ENCODE measurements at regions not wholly inside any gene's neighbourhood (a gene's known extent, or its start where the extent isn't known, plus 50 kb on each side); places are given as distances from the start of the nearest gene placed in this dataset.

DNA sequence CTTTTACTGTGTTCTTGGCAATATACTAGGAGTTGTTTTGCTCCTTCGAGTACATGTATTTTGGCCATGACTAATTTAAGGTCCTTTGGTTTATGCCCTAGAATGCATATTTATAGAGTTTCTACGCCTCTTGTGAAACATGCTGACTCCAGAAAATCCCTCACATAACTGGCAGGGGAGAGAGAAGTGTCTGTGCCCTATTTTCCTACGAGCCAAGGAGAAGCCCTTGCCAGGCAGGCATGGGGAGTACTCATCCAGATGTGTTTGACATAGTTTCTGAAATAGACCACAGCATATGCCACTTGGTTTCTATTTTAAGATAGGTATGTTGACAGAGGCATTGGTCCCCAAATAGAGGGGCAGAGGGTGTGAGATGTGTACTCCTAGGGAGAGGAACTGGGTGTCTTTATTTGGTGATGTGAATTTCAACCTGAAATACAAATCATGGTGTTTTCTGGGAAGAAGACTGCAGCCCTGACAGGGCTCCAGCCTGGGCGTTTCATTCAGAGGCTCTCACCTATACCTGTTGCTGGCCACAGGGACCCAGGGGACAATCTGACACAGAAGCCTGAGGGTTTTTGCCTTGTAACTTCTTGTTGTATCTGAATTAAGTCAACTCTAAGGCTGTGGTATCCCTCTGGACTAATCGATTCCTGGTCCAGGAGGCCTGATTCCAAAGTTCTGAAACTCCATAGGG, 267.8 kb upstream of the C2CD4B start:
- no peak for DNase-seq (ENCODE audit: low read depth)
- no peak overlapping the region for H3K4me3 ChIP-seq (ENCODE audit: low read depth, low read length)
- TF ChIP-seq, protein P1, sequence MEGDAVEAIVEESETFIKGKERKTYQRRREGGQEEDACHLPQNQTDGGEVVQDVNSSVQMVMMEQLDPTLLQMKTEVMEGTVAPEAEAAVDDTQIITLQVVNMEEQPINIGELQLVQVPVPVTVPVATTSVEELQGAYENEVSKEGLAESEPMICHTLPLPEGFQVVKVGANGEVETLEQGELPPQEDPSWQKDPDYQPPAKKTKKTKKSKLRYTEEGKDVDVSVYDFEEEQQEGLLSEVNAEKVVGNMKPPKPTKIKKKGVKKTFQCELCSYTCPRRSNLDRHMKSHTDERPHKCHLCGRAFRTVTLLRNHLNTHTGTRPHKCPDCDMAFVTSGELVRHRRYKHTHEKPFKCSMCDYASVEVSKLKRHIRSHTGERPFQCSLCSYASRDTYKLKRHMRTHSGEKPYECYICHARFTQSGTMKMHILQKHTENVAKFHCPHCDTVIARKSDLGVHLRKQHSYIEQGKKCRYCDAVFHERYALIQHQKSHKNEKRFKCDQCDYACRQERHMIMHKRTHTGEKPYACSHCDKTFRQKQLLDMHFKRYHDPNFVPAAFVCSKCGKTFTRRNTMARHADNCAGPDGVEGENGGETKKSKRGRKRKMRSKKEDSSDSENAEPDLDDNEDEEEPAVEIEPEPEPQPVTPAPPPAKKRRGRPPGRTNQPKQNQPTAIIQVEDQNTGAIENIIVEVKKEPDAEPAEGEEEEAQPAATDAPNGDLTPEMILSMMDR (IDR thresholded peaks at IDR 0.05; ENCODE audit: insufficient read depth, low read depth, low read length, missing control alignments): no peak

- TF ChIP-seq, protein P1 (IDR thresholded peaks at IDR 0.05; ENCODE audit: insufficient read depth, low read depth, low read length, missing control alignments): no peak
- DNase-seq (ENCODE audit: low read depth): no peak
- no peak overlapping the region for H3K4me3 ChIP-seq (ENCODE audit: low read depth, low read length)
Measured at GRCh38 chr15:62436235-62436634, 271.1 kb upstream of the C2CD4B start.

DNA sequence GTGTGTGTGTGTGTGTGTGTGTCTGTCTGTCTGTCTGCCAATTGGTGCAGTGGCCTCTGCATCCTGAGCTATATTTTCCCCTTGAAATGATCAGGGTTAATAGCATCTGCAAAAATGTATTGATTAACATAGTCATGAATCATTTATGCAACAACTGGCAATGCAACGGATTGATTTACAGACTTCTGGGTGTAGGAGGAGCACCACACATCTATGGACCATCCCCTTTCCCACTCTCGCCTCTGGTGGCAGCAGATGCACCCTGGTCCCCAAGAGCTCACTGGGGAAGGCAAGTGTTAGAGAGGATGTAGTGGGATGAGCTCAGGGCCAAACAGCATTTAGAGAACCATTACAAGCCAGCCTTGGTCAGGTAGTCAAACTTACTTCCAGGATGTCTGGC, 272.7 kb upstream of the C2CD4B start:
- TF ChIP-seq, protein P1 (IDR thresholded peaks at IDR 0.05; ENCODE audit: insufficient read depth, low read depth, low read length, missing control alignments): no peak

DNA sequence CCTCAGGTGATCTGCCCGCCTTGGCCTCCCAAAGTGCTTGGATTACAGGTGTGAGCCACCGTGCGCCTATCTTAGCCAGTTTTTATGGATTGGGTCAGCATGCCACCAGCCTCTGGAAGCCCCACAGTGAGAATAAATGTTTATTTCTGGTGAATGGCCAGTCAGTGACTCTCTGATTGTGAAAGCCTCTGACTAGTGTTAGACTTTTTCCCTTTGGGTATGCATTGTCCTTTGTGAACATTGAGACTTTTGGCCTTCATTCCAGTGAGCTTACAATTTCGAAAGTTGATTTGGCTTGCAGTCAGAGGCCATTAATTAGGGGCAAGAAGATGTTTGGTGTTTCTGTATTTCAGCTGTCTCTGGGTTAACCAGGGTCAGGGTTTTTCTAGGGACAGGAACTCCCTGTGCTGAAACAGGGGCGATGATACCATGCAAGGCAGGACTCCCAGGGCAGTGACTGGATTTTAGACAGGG, 274.5 kb upstream of the C2CD4B start:
- DNase-seq (ENCODE audit: low read depth): no peak
- H3K4me3 ChIP-seq (ENCODE audit: low read depth, low read length): no peak overlapping the region
- TF ChIP-seq, protein P1 (IDR thresholded peaks at IDR 0.05; ENCODE audit: insufficient read depth, low read depth, low read length, missing control alignments): no peak

More for the DNA sequence above, 272.7 kb upstream of the C2CD4B start:
- H3K4me3 ChIP-seq (ENCODE audit: low read depth, low read length): no peak overlapping the region
- no peak for DNase-seq (ENCODE audit: low read depth)

- H3K4me3 ChIP-seq (ENCODE audit: low read depth, low read length): no peak overlapping the region
- TF ChIP-seq, protein P1 (IDR thresholded peaks at IDR 0.05; ENCODE audit: insufficient read depth, low read depth, low read length, missing control alignments): no peak
- DNase-seq (ENCODE audit: low read depth): no peak
Measured at GRCh38 chr15:62440362-62441105, 275.4 kb upstream of the C2CD4B start.

DNA sequence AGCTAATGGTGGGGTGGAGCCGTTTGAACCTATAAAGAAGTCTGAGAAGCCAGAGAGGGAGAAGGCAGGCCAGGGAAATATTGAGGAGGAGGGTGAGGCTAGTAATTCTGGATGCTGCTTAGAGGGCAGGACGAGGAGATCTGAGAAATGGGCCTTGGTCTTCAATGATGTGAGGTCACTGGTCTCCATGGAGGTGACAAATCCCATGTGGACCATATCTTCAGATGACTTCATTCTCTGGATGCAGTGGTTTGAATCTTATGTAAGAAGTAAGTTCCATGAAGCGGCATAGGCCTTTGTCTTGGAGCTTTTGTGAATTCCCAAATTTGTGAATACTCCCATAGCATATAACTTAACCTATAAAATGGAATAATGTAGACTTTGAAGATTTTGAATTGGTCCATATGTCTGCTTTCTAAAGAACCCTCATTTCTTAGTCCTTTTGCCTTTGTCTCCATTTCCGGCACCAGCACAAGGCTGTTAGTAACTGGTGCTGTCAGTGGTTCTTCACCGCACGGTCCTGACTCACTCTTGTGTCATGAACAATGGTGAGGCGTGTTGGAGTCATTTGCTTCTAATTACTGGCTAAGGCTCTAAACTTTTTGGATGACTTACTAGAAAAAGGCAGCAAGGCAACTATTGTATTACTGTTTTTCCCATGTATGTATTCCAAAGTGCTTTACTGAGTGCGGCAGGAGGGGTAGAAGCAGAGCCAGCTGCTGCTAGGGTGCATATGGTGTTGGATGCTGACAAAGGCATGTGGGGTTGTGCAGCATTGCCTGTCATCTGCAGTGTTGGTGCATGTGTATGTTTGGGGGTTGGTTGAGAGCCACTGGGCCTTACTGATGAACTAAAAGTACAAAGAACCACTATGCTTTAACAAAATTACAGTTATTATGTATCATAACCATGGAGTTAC, 279.3 kb upstream of the C2CD4B start:
- TF ChIP-seq, protein P1 (IDR thresholded peaks at IDR 0.05; ENCODE audit: insufficient read depth, low read depth, low read length, missing control alignments): no peak
- no peak for DNase-seq (ENCODE audit: low read depth)
- no peak overlapping the region for H3K4me3 ChIP-seq (ENCODE audit: low read depth, low read length)
